Osteoblast (primary cell): ENCODE measurements at regions not wholly inside any gene's neighbourhood (a gene's known extent, or its start where the extent isn't known, plus 50 kb on each side); places are given as distances from the start of the nearest gene placed in this dataset.

Source experiments
- DNase-seq: peaks from one replicate; pipeline ENCODE4 v3.0.0; 2011; ENCODE audit warnings: low spot score, mixed read lengths; ENCODE audit not compliant: insufficient read length; ENCODE audit errors: missing footprints
- H2AFZ ChIP-seq: 2 replicates; pipeline ENCODE4 v1.6.0; 2011; ENCODE audit warnings: mild to moderate bottlenecking, low read length
- H3K27ac ChIP-seq: 2 replicates; pipeline ENCODE4 v1.5.1; 2011; ENCODE audit warnings: mild to moderate bottlenecking, low read depth, low read length, moderate library complexity
- H3K27me3 ChIP-seq: 2 replicates; pipeline ENCODE4 v1.6.0; 2012; ENCODE audit warnings: mild to moderate bottlenecking, control low read depth, inconsistent platforms, low read length, moderate library complexity; ENCODE audit not compliant: insufficient read depth
- H3K36me3 ChIP-seq: 2 replicates; pipeline ENCODE4 v1.5.1; 2011; ENCODE audit warnings: mild to moderate bottlenecking, low read length, control low read depth, moderate library complexity; ENCODE audit not compliant: insufficient read depth
- H3K4me1 ChIP-seq: 2 replicates; pipeline ENCODE4 v1.5.1; 2011; ENCODE audit warnings: mild to moderate bottlenecking, low read length, control low read depth, moderate library complexity; ENCODE audit not compliant: insufficient read depth
- H3K4me2 ChIP-seq: 2 replicates; pipeline ENCODE4 v1.6.0; 2011; ENCODE audit warnings: mild to moderate bottlenecking, low read length; ENCODE audit not compliant: insufficient read depth
- H3K4me3 ChIP-seq: fragments of 200-600 bp; sonication (generic); 3 replicates; pipeline ENCODE4 v1.5.1; 2012; ENCODE audit warnings: mild to moderate bottlenecking, low read length, inconsistent platforms; ENCODE audit not compliant: insufficient read depth
- H3K79me2 ChIP-seq: 2 replicates; pipeline ENCODE4 v1.6.0; 2012; ENCODE audit warnings: mild to moderate bottlenecking, low read length, control low read depth, inconsistent platforms; ENCODE audit not compliant: insufficient read depth
- H3K9me3 ChIP-seq: 2 replicates; pipeline ENCODE4 v1.5.1; 2011; ENCODE audit warnings: low read depth, low read length, control low read depth
- H4K20me1 ChIP-seq: 2 replicates; pipeline ENCODE4 v1.6.0; 2012; ENCODE audit warnings: mild to moderate bottlenecking, low read length, control low read depth; ENCODE audit not compliant: insufficient read depth
- CTCF ChIP-seq: IDR thresholded peaks from 2 replicates; pipeline ENCODE4 v1.5.1; 2011; ENCODE audit warnings: mild to moderate bottlenecking, low read depth, low read length, moderate library complexity; ENCODE audit errors: extremely low read depth

DNA sequence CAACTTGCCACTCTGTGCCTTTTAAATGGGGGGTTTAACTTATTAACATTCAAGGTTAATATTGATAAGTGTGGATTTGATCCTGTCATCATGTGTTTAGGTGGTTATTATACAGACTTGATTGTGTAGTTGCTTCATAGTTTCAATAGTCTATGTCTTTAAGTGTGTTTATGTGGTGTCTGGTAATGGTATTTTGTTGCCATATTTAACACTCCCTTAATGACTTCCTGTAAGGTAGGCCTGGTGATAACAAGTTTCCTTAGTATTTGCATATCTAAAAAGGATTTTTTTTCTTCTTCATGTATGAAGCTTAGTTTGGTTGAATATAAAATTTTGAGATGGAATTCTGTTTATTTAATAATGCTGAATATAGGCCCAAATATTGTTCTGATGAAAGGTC is 506.0 kb upstream of the ZNF462 start:
- H3K4me2 ChIP-seq: no peak overlapping the region

GRCh38 chr9:106358331-106358730 is 504.6 kb upstream of the ZNF462 start:
- Histone ChIP-seq H3K36me3 (no peaks in the 10 kb centered on the region), H4K20me1 (no peaks in the 10 kb centered on the region), H3K4me3 (no peak overlapping the region), H3K27me3 (no peaks in the 10 kb centered on the region), H3K4me2 (no peak overlapping the region), H2AFZ (no peak overlapping the region), H3K79me2 (no peaks in the 10 kb centered on the region), H3K4me1 (no peaks in the 10 kb centered on the region), H3K27ac (no peak overlapping the region), H3K9me3 (no peaks in the 10 kb centered on the region)
- TF ChIP-seq CTCF: no peak
- no peak for DNase-seq

More for the DNA sequence above, 506.0 kb upstream of the ZNF462 start:
- H4K20me1 ChIP-seq: no peaks in the 10 kb centered on the region
- H3K9me3 ChIP-seq: no peaks in the 10 kb centered on the region
- H2AFZ ChIP-seq: no peak overlapping the region
- H3K27ac ChIP-seq: no peak overlapping the region
- no peak overlapping the region for H3K4me3 ChIP-seq
- no peaks in the 10 kb centered on the region for H3K27me3 ChIP-seq
- DNase-seq: no peak
- H3K36me3 ChIP-seq: no peaks in the 10 kb centered on the region
- no peaks in the 10 kb centered on the region for H3K79me2 ChIP-seq
- TF ChIP-seq CTCF: no peak
- no peaks in the 10 kb centered on the region for H3K4me1 ChIP-seq

GRCh38 chr9:106376689-106377088 is 486.3 kb upstream of the ZNF462 start:
- TF ChIP-seq CTCF: no peak
- Histone ChIP-seq H3K27ac (no peak overlapping the region), H3K9me3 (no peaks in the 10 kb centered on the region), H3K4me2 (no peak overlapping the region), H2AFZ (no peak overlapping the region), H3K36me3 (no peaks in the 10 kb centered on the region), H3K4me3 (no peak overlapping the region), H3K79me2 (no peaks in the 10 kb centered on the region), H3K4me1 (no peaks in the 10 kb centered on the region), H3K27me3 (no peaks in the 10 kb centered on the region), H4K20me1 (no peaks in the 10 kb centered on the region)
- no peak for DNase-seq

- DNase-seq: no peak
- no peaks in the 10 kb centered on the region for H3K9me3 ChIP-seq
- H3K27me3 ChIP-seq: no peaks in the 10 kb centered on the region
- no peaks in the 10 kb centered on the region for H3K79me2 ChIP-seq
- H3K4me2 ChIP-seq: no peak overlapping the region
- H3K36me3 ChIP-seq: no peaks in the 10 kb centered on the region
- no peak overlapping the region for H2AFZ ChIP-seq
- no peaks in the 10 kb centered on the region for H4K20me1 ChIP-seq
- H3K27ac ChIP-seq: no peak overlapping the region
- no peak for TF ChIP-seq CTCF
- H3K4me3 ChIP-seq: no peak overlapping the region
- H3K4me1 ChIP-seq: no peaks in the 10 kb centered on the region
Measured at GRCh38 chr9:106383072-106383471, 479.9 kb upstream of the ZNF462 start.
